Smooth muscle cell of the brain vasculature (primary cell): ENCODE measurements at regions not wholly inside any gene's neighbourhood (a gene's known extent, or its start where the extent isn't known, plus 50 kb on each side); places are given as distances from the start of the nearest gene placed in this dataset.

ENCODE experiments used
- DNase-seq: peaks from one replicate; pipeline ENCODE4 v3.0.0-alpha.2; 2012; ENCODE audit warnings: low read depth, low spot score

- DNase-seq, result no peak
These were observed 161.7 kb upstream of the UBE2E1 start for GRCh38 chr3:23644099-23644498.

- DNase-seq, result no peak
These were observed 161.1 kb upstream of the UBE2E1 start for GRCh38 chr3:23644676-23645075.

GRCh38 chr3:23645533-23646183, 160.1 kb upstream of the UBE2E1 start:
- no peak for DNase-seq

GRCh38 chr3:23646184-23646920, 159.4 kb upstream of the UBE2E1 start:
- DNase-seq, result no peak

GRCh38 chr3:23647706-23648258, 158.0 kb upstream of the UBE2E1 start:
- DNase-seq, result no peak

- DNase-seq, result no peak
These were observed 157.3 kb upstream of the UBE2E1 start for GRCh38 chr3:23648326-23648995.

GRCh38 chr3:23648996-23649395, 156.8 kb upstream of the UBE2E1 start:
- DNase-seq, result no peak

- no peak for DNase-seq
These were observed 156.3 kb upstream of the UBE2E1 start for GRCh38 chr3:23649448-23649847.

- no peak for DNase-seq
These were observed 155.2 kb upstream of the UBE2E1 start for GRCh38 chr3:23650371-23651140.

- DNase-seq, result no peak
These were observed 151.9 kb upstream of the UBE2E1 start for GRCh38 chr3:23653647-23654525.

- DNase-seq, result no peak
These were observed 151.2 kb upstream of the UBE2E1 start for GRCh38 chr3:23654571-23654970.

GRCh38 chr3:23655749-23656148, 150.0 kb upstream of the UBE2E1 start:
- no peak for DNase-seq

GRCh38 chr3:23656199-23656598, 149.6 kb upstream of the UBE2E1 start:
- no peak for DNase-seq

GRCh38 chr3:23656821-23657220, 148.9 kb upstream of the UBE2E1 start:
- DNase-seq, result no peak

GRCh38 chr3:23657647-23658046, 148.1 kb upstream of the UBE2E1 start:
- DNase-seq, result no peak

GRCh38 chr3:23659274-23659673, 146.5 kb upstream of the UBE2E1 start:
- DNase-seq, result no peak

GRCh38 chr3:23659840-23660430, 145.8 kb upstream of the UBE2E1 start:
- DNase-seq, result no peak

- no peak for DNase-seq
These were observed 143.6 kb upstream of the UBE2E1 start for GRCh38 chr3:23662079-23662617.

- no peak for DNase-seq
These were observed 142.5 kb upstream of the UBE2E1 start for GRCh38 chr3:23663246-23663645.

GRCh38 chr3:23663661-23664186, 142.0 kb upstream of the UBE2E1 start:
- DNase-seq, result no peak
